ENCODE measurements at regions not wholly inside any gene's neighbourhood (a gene's known extent, or its start where the extent isn't known, plus 50 kb on each side); places are given as distances from the start of the nearest gene placed in this dataset.

DNA sequence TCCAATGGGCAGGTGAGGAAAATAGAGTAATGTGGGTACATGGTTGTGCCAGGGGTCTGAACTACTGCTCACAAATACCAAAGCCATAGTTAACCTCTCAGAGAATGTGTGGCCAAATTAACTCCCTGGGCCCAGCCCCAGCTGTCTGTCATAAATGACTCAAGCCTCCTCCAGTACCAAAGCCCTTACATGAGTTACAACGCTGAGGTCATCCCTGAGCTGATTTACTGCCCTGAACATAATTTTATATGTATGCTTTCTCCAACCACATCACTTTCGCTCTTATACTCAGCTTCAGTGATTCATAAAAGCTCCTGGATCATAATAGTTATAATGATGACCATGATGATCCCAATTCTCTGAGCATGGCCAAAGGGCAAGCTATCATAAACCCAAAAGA, 283.9 kb downstream of the NKX6-1 start:
- TF ChIP-seq, protein P1, sequence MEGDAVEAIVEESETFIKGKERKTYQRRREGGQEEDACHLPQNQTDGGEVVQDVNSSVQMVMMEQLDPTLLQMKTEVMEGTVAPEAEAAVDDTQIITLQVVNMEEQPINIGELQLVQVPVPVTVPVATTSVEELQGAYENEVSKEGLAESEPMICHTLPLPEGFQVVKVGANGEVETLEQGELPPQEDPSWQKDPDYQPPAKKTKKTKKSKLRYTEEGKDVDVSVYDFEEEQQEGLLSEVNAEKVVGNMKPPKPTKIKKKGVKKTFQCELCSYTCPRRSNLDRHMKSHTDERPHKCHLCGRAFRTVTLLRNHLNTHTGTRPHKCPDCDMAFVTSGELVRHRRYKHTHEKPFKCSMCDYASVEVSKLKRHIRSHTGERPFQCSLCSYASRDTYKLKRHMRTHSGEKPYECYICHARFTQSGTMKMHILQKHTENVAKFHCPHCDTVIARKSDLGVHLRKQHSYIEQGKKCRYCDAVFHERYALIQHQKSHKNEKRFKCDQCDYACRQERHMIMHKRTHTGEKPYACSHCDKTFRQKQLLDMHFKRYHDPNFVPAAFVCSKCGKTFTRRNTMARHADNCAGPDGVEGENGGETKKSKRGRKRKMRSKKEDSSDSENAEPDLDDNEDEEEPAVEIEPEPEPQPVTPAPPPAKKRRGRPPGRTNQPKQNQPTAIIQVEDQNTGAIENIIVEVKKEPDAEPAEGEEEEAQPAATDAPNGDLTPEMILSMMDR (conservative IDR thresholded peaks at IDR 0.05; ENCODE audit: low read depth, low read length), result no peak
- TF ChIP-seq EZH2 (IDR thresholded peaks at IDR 0.05; ENCODE audit: borderline replicate concordance, low read depth, low read length, poor library complexity, severe bottlenecking), result no peak
